Fibroblast of the conjunctiva (primary cell): ENCODE measurements at regions not wholly inside any gene's neighbourhood (a gene's known extent, or its start where the extent isn't known, plus 50 kb on each side); places are given as distances from the start of the nearest gene placed in this dataset.

ENCODE experiments used
- DNase-seq: peaks from one replicate; pipeline ENCODE4 v3.0.0-alpha.2; 2010; ENCODE audit warnings: low read depth

DNA sequence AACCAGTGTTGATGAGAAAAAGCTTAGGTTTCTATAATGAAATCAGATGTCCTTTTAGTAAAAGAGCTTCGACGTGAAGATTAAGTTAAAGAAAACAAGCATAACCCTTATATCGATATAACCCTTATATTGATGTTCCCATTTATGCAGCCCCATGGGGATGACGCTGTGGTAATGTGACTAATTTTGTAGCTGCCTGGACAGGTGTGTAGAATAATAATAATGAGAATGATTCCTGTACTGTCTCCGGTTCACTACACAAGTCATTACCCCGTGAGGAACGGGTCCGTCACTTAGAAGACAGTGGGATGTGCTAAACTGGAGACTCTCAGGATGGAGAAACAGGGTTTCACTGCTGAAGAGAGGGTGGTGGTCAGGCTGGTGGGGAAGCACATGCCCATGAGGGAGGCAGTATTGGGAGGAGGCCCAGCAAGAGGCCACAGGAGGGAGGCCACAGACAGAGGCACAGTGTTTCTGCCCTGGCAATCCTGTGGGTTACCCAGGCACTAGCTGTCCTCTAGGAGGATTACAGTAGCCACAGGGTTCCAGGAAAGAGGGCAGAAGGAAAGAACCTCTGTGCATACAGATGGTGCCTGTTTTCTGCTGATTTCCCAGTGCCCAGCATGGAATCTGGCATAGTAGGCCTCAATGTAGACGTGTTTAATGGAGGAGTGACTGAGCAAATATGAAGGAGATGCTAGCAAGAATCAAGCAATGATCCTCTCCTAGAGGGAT is 191.1 kb upstream of the TSC22D2 start:
- DNase-seq, result no peak

DNA sequence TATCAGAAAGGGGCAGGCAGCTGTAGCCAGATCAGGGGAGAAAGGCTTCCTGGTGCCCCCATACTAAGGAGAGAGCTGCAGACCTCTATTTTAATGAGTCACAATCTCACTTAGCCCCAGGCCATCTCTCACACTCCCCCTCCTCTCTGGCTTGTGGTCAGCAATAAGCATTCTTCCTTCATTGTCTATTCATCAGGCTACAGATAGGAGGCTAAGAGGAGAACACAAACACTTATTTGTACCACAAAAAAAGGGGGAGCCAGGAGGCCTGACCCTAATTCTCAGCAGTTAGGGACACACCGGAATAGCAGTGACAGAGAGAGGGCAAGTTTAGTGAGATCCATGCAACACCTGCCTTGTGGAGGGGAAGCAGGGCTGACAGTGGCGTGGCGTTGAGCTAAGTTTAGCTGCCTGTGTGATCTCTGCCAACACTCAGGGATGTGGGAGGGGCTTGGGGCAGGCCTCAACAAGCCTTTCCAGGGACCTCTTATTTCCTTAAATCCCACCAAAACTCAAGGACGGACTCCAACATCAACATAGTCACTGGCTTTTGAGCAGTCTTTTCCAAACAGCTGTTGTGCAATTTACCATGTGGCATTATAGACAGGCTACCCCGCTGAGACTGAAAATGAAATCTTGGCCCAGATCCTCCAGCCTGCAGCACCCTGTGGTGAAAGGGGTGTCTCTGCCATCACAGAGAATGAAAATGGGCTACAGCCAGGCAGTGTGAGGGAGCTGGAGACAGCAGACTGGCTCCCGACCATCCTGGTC is 191.9 kb upstream of the TSC22D2 start:
- peak; percentile 70 for DNase-seq

DNA sequence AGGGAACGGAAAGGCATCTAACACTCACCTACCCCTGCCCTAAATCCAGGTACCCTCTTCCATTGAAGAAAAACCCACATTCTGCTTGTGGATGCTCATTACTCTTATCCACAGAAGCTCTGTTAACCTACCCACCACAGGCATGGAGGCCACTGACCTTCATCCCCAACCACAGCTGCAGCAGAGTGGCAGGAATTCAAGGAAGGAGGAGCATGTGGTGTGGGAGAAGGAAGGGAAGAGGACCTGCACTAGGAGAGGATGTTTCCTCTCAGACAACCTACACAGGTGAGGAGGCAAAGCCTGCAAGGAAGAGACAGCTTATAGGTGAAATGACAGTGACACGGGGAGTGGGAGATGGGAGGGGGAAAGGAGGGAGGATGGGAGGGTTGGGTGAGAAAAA is 192.5 kb upstream of the TSC22D2 start:
- DNase-seq, result no peak

DNA sequence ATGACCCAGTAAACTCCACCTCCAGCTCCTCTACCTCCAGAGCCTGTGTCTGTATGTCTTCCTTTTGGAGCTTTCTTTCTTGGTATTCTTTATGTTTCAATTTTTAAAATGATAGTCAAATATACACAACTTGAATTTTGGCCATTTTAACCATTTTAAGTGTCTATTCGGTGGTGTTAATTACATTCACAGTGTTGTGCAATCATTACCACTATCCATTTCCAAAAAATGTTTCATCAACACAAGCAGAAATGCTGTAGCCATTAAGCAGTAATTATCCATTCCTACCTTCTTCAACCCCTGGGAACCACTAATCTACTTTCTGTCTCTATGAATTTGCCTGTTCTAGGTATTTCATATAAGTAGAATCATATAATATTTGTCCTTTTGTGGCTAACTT is 194.5 kb upstream of the TSC22D2 start:
- no peak for DNase-seq

DNA sequence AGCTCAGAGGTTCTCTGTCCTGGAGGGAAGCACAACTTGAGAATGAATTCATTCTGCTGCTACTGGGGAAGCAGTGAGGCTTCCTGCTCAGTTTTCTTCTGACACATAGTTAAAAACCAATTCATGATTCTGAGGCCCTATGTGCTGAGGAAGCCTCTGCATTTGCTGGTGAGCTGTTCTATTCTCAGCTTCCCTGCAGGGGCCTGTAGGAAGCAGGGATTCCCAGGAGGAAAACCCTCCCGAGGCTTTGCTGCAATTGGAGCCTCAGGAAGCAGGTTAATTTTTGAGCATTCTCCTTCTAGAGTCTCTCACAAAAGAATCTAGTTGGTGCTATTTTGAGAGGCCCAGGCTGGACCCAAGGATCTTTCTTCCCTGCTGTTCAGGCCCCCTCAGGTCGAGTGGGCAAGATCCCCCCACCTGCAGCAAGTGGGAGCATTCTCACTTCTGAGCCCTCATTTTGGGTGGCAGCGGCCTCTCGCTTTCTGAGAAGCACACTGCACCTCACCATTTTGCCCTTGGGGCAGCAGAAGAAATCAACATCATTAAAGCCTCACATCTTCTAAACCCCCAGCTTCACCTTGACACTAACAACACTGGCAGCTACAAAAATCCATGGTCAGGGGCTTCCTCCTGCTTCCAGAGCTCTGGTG is 197.5 kb upstream of the TSC22D2 start:
- DNase-seq, result no peak

DNA sequence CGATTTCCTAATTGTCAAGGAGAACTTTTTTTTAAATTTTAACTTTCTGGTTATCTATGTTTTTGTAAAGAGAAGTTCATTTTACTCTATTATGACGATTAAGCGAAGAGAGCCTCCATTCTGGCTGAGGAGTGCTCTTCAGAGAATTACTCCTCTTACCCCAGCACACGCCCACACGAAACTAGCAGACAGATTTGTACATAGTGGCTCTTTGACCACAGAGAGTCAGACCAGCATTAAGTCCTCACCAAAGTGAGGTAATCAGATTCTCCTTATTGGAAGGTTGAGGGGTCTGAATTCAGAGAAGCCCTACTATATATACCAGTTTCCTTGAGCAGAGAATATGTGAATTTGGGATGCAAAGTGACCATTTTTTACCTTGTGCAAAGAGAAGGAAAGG is 204.8 kb upstream of the TSC22D2 start:
- no peak for DNase-seq

DNA sequence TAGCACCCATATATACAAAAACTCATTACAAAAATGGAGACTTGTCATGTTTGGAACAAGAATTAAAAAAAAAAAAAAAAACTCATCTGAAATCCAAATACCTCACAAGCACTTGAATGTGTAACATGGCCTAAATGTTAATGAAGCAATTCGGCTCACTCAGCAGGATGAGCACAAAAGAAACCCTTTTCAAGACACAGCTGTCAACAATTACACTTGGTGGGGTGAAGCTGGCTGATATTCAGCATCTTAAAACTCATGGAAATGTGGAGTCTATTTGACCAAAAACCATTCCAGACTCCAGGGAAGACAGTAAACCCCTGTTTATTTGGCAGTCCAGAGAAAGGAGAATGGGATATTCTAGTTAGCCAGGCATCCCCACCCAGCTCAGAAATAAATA is 205.4 kb upstream of the TSC22D2 start:
- no peak for DNase-seq

DNA sequence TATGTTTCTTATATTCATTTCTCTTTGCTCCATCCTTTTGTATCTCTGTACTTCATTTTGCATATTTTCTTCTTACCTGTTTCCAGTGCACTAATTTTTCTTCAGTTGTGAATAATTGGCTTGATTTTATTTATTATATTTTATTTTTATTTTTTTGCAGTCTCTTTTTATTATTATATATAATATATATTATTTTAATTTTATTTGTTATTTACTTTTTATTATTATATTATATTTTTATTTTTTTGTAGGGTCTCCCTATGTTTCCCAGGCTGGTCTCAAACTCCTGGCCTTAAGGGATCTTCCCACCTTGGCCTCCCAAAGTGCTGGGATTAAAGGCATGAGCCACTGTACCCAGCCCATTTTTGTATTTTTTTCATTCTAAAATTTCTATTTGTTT is 213.1 kb upstream of the TSC22D2 start:
- DNase-seq, result no peak

DNA sequence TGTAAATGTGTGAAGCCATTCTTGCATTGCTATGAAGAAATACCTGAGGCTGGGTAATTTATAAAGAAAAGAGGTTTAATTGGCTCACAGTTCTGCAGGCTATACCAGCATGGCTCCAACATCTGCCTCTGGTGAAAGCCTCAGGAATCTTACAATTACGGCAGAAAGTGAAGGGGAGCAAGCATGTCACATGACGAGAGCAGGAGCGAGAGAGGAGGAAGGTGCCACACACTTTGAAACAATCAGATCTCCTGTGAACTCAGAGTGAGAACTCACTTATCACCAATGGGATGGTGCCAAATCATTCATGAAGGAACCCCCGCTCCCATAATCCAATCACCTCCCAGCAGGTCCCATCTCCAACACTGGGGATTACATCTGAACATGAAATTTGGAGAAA is 213.6 kb upstream of the TSC22D2 start:
- no peak for DNase-seq

DNA sequence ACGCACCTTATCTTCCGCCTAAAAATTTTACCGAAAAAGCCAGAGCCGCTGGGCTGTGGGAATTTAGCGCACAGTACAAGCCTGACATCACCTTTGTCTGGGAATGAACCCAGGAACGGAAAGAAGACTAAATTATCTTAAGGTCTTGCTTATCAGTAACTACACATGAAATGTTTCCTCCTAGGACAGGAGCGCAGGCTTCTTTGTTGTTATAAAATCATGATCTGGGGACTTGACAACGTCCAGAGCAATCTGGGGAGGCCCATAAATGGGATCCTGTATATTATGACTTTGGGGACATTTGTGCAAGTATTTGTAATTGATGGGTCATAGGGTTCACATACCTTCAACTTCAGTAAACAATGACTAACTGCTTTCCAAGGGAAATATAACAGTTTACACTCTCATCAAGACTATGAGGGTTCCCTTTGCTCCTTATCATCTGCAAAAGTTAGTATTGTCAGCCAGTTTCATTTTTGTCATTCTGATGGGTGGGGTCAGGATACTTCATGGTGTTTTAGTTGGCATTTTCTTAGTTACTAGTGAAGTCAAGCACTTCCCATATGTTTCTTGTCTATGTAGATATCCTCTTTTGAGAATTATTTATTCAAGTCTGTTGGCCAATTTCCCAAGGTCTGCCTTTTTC is 213.9 kb upstream of the PFN2 start:
- DNase-seq, result peak; percentile 36

DNA sequence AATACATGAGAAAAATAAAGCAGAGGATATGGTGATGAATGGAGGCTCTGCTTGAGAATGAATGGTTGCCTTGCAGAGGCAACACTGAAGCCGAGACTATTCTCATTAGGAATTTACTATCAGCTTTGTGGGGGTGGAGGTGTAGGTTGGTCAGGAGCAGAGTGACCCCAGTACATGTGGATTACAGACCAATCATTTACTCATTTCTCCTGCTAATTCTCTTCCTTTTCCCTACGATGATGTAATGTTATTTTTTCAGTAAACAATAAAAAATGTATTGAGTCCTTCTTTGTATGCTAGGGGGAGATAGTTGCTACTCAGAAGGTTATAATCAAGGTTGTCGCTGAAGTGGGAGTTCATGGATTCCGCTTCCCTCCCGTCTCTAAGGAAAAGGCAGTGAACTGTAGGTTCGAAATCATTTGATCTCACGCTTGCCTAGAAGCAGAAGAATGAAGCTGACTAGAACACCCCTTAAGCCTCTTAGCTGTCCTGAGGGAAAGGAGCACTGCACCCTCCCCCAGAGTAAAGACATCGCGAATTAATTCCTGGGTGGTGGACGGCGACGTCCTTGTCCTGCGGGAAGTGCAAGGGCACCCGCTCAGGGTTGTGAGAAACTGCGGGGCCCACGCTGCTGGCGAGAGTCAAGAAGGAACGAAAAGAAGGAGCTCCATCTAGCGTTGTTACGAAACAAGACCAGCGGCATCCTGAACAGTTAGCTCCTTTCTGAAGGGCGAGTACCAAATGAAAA is 213.2 kb upstream of the PFN2 start:
- DNase-seq, result peak; percentile 77

DNA sequence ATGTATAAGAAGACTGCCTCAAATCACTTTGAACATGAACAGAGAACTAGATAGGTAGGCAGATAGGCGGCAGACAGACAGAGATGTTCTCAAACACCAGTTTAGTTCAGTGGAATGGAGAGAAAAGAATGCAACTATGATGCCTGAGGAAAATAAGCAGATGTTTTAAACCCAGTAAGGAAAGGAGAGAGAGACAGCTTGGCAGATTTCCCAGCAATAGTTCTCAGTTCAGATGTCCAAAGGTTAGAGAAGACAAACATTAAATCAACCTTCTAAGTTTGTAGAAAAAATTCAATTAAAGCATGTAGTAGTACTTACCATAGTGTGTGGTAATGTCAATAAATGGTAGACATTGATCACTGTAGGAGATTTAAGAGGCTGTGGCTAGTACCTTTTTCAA is 209.6 kb upstream of the PFN2 start:
- DNase-seq, result peak; percentile 77

DNA sequence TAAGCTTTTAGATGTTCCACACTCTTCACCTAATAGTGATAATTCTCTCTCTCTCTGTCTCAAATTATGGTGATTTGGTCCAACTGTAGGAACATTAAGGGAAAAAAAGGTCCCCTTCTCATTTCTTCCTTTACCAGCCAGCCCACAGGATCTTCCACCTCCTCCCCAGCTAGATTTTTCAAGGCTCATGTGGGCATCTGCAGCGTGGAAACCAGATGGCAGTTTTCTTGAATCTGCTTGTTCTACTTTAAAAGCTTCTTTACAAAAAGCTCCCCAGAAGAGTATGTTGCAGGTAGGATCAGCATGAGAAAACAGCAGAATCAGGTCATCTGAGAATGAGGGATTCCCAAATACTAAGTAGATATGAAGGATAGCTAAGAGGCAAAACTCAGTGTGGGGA is 208.6 kb upstream of the PFN2 start:
- DNase-seq, result no peak

DNA sequence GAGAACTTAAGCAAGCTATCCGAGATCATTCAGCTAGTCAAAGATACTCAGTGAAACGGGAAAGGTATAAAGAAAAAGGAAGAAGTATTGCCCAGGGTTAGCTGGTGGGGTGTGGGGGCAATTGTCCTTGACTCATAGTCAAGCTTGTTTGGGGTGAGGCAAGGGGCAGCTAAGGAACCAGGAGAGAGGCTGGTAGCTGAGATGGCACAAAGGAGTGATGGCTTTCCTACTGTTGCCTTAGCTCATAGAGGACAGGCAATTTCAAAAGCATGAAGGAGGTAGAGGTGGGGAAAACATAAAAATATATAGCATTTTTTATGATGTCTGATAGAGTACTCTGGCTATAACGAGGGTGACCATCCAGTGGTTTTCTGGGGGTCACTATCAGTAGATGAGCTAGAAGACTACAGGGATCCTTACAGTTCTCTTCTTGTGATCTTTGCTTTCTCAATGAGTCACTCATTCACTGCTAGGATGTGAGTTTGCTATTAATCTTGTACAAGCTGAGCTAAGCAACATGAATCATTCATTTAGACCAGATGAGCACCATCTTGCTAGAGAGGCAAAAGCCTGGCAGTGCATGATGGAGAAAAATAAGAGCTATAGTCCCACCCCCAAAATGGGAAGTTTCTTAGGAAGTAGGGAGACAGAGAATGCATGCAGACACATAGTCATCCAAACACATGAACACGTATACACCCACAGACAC is 207.1 kb upstream of the PFN2 start:
- DNase-seq, result no peak

DNA sequence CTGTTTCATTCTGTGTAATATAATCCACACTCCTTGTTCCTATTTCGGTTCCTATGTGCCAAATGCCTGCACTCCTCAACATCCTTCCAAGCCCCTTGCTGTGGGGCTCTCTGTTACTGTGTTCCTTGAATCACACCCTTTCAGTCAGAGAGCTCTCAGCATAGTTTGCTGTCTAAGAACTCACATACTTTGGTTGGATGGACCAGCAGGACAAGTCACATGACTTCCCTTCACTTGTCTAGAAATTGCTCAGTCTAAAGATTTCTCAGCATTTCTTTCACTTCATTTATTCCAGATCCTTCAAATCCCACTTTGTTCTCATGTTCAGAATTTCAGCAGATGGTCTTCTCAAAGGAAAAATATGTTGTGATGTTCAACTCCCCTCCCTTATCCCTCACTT is 203.5 kb upstream of the PFN2 start:
- no peak for DNase-seq

DNA sequence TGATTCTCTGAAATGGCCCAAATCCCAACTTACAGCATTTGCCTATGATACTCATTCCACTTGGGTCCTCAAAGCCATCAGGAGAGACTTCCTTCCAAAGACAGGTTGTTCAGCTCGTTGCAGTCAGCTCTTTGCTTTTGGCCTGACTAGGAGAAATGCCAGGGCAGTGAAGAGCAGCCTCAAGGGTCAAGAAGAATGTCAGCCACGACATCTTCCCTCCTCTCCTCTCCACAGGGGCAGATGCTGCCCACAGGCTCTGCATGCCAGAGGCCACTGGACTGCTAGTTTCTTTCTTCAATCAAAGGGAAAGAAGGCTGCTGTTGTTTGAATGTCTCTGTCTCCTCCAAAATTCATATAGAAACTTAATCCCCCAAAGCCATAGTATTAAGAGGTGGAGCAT is 201.7 kb upstream of the PFN2 start:
- no peak for DNase-seq

DNA sequence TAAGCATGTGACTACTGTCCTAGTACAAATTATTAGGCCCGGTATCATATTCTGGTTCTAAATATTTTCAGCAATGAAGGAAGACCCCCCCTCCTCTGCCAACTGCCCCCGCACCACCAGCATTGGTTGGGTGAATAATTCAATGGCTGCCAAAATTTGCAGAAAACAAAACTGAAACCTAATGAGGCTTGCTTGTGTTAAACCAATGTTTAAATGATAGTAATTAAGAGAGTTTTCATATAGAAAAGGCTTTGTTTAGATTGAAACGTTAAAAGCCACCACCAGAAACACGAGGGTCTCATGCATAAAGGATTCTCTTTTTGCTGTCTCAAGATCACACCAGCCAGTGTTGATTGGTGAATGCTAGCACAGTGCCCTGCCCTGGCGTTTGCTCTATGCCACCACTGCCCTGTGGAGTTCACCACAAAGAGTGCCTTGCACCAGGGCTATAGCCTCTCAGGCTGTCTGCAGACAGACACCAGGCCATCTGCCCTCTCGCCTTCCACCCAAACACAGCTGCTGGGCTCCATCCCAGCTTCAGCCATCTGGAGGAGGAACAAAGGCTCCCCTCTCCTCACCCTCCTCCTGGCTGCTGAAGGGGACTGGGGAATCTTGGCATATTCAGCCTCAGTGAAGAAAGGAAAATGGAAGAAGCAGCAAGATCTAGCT is 200.3 kb upstream of the PFN2 start:
- DNase-seq, result no peak

DNA sequence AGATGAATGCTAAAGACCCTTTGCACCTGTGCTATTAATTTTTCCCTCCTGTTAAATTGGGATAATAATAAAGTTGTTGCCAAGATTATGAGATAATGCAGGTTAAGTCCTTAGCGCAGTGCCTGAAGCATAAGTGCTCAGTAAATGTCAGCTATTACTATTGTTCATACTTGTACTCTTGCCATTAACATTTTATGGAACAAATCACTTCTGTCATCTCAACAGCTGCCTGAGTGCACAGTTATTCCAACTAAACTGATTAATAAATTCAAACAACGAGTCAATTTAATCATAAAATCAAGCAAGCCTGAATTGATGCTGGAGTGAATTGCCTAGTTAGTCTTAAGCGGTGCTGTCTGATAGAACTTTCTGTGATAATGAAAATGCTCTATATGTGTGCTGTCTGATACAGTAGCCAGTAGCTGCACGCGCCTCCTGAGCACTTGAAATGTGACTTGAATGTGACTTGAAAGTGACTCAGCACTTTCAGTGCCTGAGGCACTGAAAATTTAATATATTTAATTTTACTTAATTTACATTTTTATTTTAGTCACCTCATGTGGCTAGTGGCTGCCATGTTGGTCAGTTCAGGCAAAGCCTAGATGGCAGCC is 198.7 kb upstream of the PFN2 start:
- no peak for DNase-seq

DNA sequence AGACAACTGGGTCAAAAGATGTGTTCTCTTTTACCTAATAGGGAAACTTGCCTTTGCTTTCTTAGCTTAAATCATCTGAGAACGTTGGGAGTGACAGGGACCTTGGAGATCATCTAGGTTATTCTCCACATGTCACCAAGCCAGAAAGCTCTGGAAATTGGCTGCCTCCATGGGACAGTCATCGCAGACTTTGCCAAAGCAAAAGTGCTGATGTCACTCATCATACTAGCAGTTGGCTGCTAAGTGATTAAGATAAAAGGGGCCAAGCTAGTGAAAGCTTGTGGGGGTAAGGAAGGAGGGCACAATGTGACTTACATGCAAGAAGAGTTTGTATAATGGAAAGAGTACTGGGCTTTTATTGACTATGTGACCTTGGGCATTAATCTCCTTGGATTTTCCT is 198.0 kb upstream of the PFN2 start:
- DNase-seq, result no peak

DNA sequence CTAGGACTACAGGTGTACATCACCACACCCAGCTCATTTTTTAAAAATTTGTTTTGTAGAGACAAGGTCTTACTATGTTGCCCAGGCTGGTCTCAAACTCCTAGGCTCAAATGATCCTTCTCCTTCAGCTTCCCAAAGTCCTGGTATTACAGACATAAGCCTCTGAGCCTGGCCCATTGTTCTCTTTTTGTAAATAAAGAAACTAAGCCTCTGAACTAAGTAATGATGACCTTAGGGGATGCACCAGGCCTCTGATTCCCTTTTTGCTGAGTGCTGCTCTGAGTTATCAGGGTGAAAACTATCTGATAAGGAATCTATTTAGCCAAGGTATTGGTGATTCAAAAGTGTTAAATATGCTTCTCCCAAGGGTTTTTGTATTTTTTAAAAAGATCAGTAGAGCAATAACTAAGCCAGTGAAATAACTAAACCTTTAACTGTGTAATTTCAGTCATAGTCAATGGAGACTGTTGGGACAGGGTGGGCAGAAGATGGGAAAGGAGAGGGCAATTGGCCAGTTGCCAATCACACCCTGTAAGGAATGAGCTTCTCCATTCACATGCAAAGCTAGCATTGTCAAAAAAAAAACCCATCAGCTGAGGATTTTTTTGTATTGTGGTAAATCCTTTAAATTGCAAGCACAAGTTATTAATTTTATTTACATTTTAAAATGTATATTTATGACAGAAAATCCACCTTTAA is 194.8 kb upstream of the PFN2 start:
- no peak for DNase-seq
